ENCODE measurements at regions not wholly inside any gene's neighbourhood (a gene's known extent, or its start where the extent isn't known, plus 50 kb on each side); places are given as distances from the start of the nearest gene placed in this dataset.
"Not testable (repeated sequence)": the region's sequence is repeated elsewhere in the genome, so short reads cannot be mapped to it uniquely, and the experiment has no call there.

- Histone ChIP-seq H3K27me3 (replicated peaks; ENCODE audit: control insufficient read depth, insufficient read depth, low read length) (no peaks in the 10 kb centered on the region), H3K4me3 (replicated peaks; ENCODE audit: low read depth, low read length) (no peak overlapping the region), H3K36me3 (ENCODE audit: control insufficient read depth, insufficient read depth, low read length) (no peaks in the 10 kb centered on the region)
- no peak for TF ChIP-seq CTCF (IDR thresholded peaks at IDR 0.05; ENCODE audit: insufficient read depth, low read length, poor library complexity, severe bottlenecking)
- DNase-seq (ENCODE audit: extremely low read depth, insufficient read length) = no peak
Measured at GRCh38 chr18:70554854-70555445, 266.1 kb downstream of the SOCS6 start.

GRCh38 chr18:70553936-70554260, 265.1 kb downstream of the SOCS6 start:
- Histone ChIP-seq H3K4me3 (replicated peaks; ENCODE audit: low read depth, low read length) (no peak overlapping the region), H3K27me3 (replicated peaks; ENCODE audit: control insufficient read depth, insufficient read depth, low read length) (no peaks in the 10 kb centered on the region), H3K36me3 (ENCODE audit: control insufficient read depth, insufficient read depth, low read length) (no peaks in the 10 kb centered on the region)
- no peak for TF ChIP-seq CTCF (IDR thresholded peaks at IDR 0.05; ENCODE audit: insufficient read depth, low read length, poor library complexity, severe bottlenecking)
- DNase-seq (ENCODE audit: extremely low read depth, insufficient read length) = no peak

GRCh38 chr18:70553245-70553935, 264.5 kb downstream of the SOCS6 start:
- no peak for DNase-seq (ENCODE audit: extremely low read depth, insufficient read length)
- Histone ChIP-seq H3K27me3 (replicated peaks; ENCODE audit: control insufficient read depth, insufficient read depth, low read length) (no peaks in the 10 kb centered on the region), H3K4me3 (replicated peaks; ENCODE audit: low read depth, low read length) (no peak overlapping the region), H3K36me3 (ENCODE audit: control insufficient read depth, insufficient read depth, low read length) (no peaks in the 10 kb centered on the region)
- TF ChIP-seq CTCF (IDR thresholded peaks at IDR 0.05; ENCODE audit: insufficient read depth, low read length, poor library complexity, severe bottlenecking) = no peak

- no peak for DNase-seq (ENCODE audit: extremely low read depth, insufficient read length)
- Histone ChIP-seq H3K4me3 (replicated peaks; ENCODE audit: low read depth, low read length) (no peak overlapping the region), H3K36me3 (ENCODE audit: control insufficient read depth, insufficient read depth, low read length) (no peaks in the 10 kb centered on the region), H3K27me3 (replicated peaks; ENCODE audit: control insufficient read depth, insufficient read depth, low read length) (no peaks in the 10 kb centered on the region)
- TF ChIP-seq CTCF (IDR thresholded peaks at IDR 0.05; ENCODE audit: insufficient read depth, low read length, poor library complexity, severe bottlenecking) = no peak
Measured at GRCh38 chr18:70536370-70537062, 247.7 kb downstream of the SOCS6 start.

- Histone ChIP-seq H3K27me3 (replicated peaks; ENCODE audit: control insufficient read depth, insufficient read depth, low read length) (no peaks in the 10 kb centered on the region), H3K36me3 (ENCODE audit: control insufficient read depth, insufficient read depth, low read length) (no peaks in the 10 kb centered on the region), H3K4me3 (replicated peaks; ENCODE audit: low read depth, low read length) (no peak overlapping the region)
- no peak for DNase-seq (ENCODE audit: extremely low read depth, insufficient read length)
- TF ChIP-seq CTCF (IDR thresholded peaks at IDR 0.05; ENCODE audit: insufficient read depth, low read length, poor library complexity, severe bottlenecking) = no peak
Measured at GRCh38 chr18:70535041-70535440, 246.2 kb downstream of the SOCS6 start.

GRCh38 chr18:70525322-70525721, 236.5 kb downstream of the SOCS6 start:
- DNase-seq (ENCODE audit: extremely low read depth, insufficient read length); H3K36me3 ChIP-seq (ENCODE audit: control insufficient read depth, insufficient read depth, low read length): not testable (repeated sequence)

More at GRCh38 chr18:70525322-70525721, 236.5 kb downstream of the SOCS6 start:
- H3K27me3 ChIP-seq (replicated peaks; ENCODE audit: control insufficient read depth, insufficient read depth, low read length); H3K4me3 ChIP-seq (replicated peaks; ENCODE audit: low read depth, low read length): not testable (repeated sequence)
